GM19043 (cell line): ENCODE measurements at regions not wholly inside any gene's neighbourhood (a gene's known extent, or its start where the extent isn't known, plus 50 kb on each side); places are given as distances from the start of the nearest gene placed in this dataset.
"Not testable (repeated sequence)": the region's sequence is repeated elsewhere in the genome, so short reads cannot be mapped to it uniquely, and the experiment has no call there.

ENCODE experiments used
- ATAC-seq: cut with Tn5 transposase; IDR thresholded peaks from one replicate; pipeline ENCODE4 v1.9.1; 2021; ENCODE audit warnings: low read depth; ENCODE audit not compliant: unreplicated experiment

DNA sequence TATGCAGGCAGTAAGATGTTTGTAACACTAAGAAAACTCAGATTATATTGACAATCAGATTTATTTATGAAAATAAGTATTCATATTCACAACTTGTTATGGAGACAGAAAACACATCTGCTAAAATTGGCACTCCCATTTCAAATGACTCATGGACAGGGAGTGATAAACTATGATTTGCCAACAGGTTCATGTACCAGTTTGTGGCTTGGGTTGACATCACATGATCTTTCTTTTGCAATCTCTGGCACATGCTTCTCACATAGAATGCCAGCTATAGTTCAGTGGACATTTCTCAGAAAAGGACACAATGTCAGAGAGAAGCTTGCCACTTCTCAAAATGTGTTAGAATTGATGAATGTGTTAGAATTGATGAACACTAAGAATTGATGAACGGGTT is 663.2 kb upstream of the ANKRD30A start:
- no peak for ATAC-seq

DNA sequence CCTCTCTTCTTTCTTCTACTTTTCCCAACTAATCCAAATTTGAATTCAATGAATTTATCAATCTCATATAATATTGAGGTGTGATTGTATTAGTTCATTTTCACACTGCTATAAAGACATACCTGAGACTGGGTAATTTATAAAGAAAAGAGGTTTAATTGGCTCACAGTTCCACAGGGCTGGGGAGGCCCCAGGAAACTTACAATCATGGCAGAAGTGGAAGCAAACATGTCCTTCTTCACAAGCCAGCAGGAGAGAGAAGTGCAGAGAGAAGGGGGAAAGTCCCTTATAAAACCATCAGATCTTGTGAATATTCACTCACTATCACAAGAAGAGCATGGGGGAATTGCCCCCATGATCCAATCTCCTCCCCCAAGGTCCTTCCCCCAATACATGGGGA is 667.0 kb upstream of the ANKRD30A start:
- not testable (repeated sequence) for ATAC-seq

DNA sequence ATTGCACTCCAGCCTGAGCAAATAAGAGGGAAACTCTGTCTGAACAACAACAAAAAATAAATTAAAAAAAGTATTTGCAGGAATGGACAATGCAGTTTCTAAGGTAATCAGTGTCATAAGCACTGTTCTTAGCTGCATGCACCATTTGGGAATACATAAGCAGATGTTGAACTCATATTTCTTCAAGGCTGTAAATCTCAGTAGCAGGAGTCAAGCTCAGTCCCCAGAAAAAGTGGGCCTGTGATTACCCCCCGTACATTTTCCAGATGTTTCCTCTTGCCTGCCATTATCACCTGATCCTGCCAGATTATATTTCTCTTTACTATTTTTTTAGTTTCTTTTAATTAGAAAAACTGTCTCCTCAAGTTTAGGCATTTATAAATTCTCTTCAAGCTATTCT is 667.6 kb upstream of the ANKRD30A start:
- no peak for ATAC-seq

DNA sequence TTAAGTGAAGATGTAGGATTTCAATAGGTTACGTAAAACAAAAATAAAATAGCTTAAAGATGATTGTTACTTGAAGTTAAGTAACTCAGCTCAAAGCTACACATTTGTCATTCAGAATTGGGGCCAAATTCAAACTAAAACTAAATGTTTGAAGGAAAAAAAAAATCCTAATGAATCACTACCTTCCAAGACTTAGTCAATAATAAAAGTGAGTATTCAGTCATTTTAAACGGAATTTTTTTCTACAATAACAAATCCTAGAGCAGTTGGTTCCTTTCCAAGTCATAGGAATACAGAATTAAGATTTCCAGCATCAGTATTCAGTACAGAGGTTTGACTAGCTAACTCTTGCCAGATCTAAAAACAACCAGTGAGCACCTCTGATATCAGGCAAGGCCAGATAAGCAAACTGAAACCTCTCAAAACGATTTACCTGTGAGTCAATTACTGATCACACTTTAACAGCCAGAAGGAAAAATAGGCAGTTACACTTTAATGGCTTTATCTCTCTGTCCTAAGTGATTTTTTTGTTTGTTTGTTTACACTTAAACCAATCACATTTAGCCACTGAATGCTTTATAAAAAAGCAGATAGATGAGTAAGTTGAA is 669.8 kb upstream of the ANKRD30A start:
- ATAC-seq: no peak

DNA sequence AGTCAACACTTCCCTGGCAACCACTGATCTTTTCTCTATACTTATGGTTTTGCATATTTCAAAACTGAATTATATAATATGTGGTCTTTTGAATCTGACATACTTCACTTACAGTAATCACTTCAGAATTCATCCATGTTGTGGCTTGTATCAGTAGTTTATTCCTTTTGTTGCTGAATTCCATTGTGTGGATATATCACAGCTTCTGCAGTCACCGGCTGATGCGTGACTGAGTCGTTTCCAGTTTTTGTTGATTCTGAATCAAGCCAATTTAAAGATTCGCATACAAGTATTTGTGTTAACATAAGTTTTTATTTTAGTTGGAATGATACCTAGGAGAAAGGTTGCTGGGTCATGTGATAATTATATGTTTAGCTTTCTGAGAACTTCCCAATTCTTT is 672.5 kb upstream of the ANKRD30A start:
- ATAC-seq: no peak

DNA sequence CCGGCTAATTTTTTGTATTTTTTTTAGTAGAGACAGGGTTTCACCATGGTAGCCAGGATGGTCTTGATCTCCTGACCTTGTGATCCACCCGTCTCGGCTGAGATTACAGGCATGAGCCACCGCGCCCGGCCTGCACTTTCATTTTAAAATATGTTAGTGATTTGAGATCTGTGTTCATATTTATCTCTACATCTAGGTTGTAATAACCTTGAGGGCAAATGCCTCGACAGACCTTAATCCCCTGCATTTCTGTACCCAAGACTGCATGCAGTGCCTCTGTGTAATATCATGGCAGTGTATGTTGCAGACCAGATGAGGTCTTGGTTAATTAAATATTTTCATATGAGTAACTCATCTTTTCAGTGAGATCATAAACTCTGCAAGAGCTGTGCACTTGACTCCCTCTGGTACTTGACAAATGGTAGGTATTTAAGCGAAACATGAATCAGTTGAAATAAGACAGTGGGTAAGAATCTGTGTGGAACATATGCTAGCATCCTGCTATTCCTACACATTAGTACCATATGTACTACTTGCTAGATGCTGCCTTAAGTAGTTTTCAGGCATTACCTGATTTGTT is 673.9 kb upstream of the ANKRD30A start:
- no peak for ATAC-seq

DNA sequence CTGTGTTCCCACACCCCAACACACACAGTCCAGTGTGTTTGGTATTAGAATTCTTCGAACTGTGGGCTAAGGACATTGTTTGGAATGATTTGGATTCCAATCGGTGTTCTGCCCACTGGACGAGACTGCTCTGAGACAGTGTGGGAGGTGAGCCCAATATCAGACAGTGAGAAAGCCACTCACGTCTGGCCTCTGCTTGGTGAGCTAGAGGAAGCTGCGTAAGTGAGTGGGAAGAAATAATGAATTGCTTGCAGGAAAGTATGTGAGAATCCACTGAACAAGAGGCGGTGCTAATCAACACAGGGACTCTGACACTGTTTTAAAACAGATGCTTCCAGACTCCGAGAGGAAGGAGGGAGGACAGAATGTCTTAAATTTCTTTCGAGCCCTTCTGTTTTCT is 675.0 kb upstream of the ANKRD30A start:
- ATAC-seq: no peak

DNA sequence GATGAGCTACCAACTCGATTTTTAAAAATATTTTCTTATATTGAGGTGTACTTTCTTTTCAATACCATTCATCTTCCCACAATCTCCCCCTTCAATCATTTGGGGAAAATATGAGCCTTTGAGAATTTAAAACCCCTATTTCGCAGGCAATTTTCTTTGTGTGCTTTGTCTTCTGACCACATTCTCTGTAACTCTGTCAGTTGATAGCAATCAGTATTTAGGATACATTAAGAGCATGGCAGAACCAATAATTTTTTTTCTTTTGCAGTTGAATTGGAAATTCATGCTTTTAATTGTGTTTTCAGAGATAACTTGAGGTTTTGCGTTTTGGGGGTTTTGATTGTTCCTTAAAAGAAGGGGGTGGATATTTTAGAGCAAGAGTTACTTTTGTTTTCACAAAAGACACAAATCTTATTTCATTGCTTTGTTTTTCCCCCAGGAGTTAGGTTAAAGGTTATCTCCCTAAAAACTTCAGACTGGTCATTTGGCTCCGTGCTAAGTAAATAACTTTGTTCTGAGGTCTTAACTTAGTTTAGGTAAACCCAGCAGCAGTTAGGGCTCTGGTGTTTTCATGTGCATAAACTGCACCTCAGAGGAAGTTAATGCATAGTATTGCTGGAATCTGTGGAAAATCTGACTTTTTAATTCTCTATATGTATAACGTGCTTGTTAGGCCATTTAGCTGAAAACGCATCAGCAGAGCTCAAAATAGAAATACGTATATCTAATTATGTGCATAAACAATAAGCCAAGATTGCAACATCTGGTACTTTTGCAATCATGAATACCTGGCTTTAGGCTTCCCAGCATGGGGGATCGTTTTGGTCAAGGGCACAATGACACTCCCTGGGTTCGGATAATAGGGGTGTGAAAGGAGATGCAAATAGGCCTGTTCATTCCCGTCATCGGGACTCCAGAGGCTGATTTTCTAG is 676.4 kb upstream of the ANKRD30A start:
- no peak for ATAC-seq

DNA sequence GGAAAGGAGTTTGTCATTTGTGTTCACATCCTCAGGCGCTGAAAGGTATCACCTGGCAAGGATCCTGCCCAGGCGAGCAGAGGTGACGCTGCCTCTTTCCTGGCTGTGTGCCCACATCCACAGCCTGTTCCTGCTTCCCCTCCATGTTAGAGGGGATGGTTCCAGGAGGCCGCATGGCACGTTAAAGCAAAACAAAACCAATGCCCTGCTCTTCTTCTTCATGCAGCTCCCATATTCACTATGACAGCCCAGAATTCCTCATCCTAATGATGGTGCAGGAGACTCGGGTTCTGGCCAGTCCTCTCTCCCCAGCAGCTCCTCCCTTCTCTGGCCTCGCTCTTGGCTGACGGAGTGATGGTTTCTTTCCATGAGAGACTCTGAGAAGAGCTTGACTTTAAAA is 678.5 kb upstream of the ANKRD30A start:
- ATAC-seq: no peak

DNA sequence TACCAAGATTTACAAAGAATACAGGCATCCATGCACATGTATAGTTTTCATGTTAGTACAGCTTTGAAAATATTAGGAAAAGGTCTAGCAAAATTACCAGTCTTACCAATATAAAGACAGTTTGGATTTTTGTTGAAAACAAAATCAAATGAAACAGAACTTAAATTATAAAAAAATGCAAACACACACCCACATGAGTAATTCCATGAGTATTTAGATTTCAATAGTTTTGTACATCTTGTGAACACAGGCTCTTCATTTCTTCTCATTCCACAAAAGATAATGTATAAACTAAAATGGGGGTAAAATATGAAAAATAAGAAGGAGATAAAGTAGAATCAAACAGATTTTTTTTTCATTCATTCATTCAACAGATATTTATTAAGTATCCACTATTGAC is 682.2 kb upstream of the ANKRD30A start:
- ATAC-seq: no peak

DNA sequence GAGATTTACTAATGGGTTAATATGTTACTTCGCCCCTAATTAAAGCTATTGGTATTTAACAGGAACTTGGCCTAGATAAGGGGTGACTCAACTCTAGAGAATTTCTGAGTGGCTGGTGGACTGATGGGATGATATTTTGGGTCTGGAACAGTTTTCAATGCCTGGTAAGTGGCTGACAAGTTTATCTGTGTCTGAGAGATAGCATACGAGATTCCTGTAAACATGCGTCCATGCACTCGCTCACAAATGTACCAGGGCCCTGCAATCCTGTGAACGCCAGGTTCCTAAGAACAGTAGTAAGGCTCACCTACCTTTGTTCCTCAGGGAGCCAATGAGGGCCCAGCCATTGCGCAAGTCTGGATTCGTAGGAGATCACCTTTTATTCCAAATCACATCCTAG is 683.8 kb upstream of the ANKRD30A start:
- no peak for ATAC-seq

DNA sequence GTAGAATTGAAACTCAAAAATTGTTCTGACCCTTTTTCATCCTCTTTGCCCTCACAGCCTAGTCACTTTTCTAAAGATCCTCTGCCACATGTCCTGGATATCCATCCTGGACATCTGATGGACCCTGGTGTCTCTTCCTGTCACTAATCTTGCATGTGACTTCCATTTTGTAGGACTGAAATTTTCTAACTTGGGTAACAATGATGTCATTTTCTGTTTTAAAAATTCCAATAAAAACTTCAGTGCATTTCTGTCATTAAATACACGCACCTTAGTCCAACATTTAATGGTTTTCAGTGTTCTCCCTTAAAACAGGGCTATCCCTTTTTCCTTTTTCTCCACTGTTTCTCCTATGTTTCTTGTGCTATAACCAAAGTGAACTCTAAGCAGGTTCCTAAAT is 684.9 kb upstream of the ANKRD30A start:
- no peak for ATAC-seq

DNA sequence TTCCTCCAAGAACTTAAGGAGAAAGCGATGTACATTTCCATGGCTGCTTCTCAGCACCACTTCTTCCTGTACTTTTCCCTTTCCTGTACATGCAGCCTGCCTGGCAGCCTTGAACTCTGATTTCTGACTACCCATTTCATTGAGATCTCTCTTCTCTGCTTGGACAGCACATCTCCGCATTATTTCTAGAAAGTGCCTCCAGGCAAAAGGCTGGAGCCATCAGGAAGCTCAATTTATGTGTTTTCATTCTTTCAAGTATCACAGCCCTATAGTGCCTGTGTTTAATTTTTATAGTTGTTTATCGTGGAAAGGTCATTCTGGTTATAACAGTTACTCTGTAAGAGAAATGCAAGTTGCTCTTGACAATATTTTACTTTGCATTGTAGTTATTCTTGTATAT is 688.0 kb upstream of the ANKRD30A start:
- ATAC-seq: no peak

DNA sequence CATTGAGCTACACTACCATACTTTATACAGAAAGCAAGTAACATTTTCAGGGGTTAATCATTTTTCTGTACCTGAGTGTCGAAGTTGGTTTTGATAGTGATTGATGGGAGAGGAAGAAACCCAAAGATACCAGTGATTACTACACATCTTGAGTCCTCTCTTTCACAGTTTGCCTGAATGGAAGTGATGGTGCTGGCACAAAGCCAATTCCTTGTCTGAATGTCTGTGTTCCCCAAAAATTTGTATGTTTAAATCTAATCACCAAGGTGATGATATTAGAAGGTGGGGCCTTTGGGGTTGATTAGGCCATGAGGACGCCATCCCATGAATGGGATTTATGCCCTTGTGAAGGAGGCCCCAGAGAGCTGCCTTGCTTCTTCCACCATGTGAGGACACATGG is 696.9 kb upstream of the ANKRD30A start:
- no peak for ATAC-seq

DNA sequence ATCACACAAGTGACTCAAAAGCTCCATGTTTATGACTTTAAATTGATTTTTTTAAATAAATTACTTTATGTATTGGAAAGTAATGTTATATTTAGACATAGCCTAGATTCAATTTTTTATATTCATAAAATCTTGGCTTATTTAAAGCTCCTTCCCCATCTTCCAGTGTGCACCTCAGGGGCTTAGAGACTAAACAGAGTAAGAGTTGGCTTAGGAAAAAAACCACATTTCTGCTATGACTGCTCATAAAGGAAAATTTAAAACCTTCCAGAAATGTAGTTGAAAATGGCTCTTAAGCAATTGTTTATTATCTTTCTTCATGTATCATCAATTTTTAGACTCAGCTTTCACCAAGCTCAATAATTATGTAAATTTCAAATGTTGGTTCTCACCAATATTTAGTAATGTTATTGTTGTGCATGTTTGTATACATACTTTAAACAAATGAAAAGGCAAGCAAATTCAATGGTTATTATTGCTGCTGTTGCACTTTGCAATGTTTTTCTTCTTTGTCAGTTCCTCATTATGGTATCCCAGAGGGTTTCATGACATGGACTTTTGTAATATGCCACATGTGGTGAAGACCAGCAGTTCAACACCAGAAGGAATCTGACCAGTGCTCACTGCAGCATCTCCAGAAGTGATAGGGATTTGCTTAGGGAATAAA is 700.1 kb upstream of the ANKRD30A start:
- no peak for ATAC-seq

DNA sequence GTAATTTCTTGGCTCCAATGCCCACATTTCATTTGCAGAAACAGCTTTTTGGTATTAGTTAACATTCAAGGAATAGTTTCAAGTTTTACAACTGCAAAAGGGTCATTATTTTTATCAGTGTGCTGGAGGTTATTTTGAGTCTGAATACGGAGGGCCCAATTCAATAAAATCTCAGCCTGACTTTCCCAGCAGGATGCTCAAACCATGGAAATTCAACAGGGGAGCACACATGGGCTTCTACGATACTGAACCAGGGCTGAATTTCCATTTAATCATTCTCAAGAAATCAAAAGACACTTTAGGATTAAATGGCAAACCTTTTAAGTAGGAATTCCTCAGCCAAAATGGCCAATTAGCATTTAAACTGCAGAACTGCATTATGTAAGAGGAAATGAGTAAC is 700.9 kb upstream of the ANKRD30A start:
- ATAC-seq: no peak

DNA sequence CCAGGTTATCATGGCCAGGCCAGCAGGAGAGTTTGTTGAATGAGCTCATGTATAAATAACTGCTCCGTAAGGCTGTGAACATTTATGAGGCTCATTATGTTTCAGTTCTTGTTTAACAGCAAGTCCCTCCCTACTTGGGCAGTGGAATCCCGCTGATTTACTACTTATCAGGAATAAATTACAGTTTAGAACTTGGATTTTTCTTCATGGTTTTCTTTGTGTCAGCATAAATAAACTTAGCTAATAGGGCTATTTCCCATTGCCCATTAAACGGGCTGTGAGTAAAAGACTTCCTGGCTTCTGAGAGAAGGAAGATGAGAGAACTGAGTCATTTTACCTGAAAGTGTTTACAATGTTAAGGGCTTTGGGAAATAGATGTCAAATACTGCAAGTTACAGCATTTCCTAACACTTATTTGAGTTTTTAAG is 701.6 kb upstream of the ANKRD30A start:
- ATAC-seq: no peak

DNA sequence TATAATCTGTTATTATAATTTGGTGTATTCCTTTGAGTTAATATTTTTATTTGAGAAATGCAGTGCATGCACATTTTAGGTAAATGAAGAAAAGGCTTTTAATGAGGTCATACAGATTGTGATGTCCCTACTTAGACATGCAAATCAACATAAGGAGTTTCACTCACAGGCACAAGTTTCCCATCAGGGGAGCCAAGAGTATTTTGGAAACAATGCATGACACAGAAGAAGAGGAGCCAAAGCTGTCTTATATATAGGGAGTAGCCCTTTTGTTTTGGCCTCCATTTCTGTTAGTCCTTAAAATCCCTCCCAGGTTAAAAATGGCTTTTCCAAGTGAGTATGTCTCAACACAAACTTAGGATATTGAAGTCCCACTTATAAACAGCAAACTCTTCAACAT is 703.4 kb upstream of the ANKRD30A start:
- ATAC-seq: no peak

DNA sequence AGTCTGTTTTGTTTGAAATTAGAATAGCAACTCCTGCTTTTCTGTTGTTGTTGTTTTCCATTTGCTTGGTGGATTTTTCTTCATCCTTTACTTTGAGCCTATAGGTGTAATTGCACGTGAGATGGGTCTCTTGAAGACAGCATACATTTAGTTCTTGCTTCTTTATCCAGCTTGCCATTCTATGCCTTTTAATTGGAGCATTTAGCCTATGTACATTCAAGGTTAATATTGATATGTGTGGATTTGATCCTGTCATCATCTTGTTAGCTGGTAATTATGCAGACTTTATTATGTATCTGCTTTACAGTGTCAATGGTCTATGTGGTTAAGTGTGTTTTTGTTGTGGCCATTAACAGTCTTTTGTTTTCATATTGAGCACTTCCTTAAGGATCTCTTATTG is 708.9 kb upstream of the ANKRD30A start:
- ATAC-seq: no peak

DNA sequence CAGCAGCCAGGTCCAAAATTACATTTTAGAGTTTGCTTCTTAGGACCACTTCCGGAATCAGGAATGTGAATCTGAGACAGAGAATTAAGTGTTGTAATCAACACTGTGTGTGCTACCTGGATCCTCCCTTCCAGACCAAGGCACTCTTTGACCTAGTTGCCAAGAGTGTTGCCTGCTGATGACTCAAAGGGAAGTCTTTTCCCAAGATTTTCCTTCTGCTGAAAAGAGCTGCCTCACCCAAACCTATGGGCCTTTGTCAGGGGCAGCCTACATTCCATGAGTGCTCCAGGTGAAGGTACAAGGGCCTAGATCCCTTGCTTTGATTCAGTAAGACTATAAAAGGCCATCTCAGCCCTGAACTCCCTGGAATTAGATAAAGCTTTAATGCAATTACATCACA is 712.5 kb upstream of the ANKRD30A start:
- ATAC-seq: no peak

DNA sequence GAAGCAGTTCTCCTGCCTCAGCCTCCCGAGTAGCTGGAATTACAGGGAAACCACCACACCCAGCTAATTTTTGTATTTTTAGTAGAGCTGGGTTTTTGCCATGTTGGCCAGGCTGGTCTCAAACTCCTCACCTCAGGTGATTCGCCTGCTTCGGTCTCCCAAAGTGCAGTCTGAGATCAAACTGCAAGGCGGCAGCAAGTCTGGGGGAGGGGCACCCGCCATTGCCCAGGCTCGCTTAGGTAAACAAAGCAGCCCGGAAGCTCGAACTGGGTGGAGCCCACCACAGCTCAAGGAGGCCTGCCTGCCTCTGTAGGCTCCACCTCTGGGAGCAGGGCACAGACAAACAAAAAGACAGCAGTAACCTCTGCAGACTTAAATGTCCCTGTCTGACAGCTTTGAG is 725.2 kb upstream of the ANKRD30A start:
- not testable (repeated sequence) for ATAC-seq
